ENCODE measurements at regions not wholly inside any gene's neighbourhood (a gene's known extent, or its start where the extent isn't known, plus 50 kb on each side); places are given as distances from the start of the nearest gene placed in this dataset.

DNA sequence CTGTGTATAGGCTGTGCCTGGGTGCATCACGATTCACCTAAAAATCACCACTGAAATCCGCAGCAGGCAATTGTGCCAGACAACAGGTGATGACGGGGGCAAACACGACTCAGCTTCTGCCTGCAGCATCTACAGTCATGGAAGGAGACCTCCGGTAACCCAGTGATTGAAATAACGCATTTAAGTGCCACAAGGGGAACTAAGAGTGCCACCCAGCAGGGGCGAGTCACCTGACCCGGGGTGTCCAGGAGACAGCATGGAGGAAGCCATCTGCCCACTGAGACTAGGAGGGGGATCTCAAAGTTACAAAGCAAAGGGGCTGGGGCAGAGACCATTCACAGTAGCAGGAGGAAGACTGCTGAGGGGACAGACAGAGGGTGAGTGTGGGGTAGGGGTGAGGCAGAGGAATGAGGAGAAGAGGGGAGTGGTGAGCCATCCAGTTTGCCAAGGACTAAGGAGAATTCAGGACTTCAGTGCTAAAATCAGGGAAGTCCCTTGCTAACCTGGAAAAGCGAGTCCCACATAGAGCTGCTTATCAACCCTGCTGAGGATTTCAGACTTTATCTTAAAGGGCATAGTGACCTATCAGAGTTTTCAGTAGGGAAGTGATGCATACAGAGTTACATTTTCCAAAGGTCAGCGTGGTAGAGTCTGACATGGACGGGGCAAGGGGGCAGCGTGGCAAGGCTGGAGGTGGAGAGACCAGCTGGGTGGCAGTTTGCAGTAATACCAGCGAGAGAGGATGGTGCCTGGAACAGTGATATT lies 256.7 kb upstream of the HES1 start:
- no peak for DNase-seq

DNA sequence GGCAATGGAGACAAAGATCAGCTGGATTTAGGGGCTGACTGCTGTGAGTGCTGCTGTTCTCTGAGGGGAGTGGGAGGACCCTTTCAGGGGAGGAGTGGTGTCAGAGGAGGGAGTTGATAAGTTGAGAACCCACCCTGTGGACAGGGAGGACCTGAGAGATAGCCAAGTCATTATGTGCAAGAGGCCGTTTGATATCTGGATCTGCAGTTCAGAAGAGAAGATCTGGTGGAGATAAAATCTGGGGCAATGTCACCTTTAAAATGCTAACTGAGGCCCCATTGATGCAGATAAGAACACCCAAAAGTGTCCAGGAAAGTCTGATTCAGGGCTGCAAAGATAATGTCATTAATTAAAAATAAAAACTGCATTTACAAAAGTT lies 256.1 kb upstream of the HES1 start:
- no peak for DNase-seq

DNA sequence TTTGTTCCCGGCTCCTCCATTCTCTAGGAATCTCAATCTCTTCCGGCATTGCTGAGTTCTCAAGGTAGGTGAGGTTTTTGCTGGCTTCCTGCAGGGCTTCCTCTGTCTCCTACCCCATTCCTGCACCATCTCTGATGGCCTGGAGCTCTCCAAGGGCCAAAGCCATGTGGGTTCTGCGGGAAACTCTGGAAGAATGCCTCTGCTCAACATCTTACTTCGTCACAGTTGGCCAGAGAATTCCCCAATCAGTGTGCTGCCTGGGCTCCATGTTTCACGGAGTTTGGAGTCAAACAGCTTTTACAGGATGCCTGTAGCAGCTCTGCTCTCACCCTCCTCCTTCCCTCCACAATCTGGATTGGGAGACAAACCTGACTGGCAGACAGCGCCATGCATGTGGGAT lies 253.9 kb upstream of the HES1 start:
- no peak for DNase-seq

DNA sequence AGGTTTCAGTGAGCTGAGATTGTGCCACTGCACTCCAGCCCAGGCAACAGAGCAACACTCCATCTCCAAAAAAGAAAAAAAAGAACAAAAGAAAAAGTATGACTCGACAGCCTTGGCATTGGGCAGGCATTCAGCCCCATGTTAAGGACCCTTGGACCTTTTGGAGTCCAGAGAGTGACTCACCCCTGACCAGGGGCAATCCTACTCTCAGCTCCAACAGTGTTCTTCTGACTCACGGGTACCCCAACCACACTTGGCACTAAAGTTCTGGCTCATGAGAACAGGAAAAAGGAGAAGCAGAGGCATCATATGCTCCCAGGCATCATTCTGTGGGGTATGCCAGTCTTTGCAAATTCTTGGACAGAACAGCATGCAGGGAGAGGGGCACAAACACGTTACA lies 252.4 kb upstream of the HES1 start:
- DNase-seq = no peak

DNA sequence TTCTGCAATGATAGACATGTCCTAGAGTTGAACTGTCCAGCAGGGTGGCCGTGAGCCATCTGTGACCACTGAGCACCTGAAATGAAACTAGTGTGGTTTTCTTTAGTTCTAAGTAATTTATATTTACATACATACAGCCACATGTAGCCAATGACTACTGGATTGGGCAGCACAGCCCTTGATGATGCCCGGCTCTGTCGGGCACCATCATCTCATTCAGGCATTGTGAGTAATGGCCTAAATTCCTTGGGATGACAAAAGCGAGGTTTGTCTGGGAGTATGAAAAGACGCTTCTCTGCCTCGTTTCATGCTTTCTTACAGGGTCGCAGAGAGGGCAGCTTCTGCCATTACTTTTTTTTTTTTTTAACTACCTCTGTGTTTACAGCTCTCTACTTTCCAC lies 251.9 kb upstream of the HES1 start:
- DNase-seq = no peak

DNA sequence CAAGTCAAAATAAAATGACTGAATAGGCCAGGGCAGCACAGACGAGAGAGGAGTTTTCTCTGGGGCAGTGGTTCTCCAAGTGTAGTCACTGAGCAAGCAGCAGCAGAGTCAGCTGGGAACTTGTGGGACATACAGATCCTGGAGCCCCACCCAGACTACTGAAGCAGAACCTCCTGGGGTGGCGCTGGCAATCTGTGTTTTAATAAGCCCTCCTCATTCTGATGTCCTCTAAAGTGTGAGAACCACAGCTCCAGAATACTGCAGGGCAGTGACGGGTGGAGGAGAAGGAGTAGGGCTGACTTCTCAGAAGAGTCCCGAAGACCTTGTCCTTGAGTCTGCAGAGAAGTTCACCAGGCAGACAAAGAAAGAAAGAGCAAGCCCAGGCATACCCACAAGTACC lies 251.3 kb upstream of the HES1 start:
- no peak for DNase-seq

DNA sequence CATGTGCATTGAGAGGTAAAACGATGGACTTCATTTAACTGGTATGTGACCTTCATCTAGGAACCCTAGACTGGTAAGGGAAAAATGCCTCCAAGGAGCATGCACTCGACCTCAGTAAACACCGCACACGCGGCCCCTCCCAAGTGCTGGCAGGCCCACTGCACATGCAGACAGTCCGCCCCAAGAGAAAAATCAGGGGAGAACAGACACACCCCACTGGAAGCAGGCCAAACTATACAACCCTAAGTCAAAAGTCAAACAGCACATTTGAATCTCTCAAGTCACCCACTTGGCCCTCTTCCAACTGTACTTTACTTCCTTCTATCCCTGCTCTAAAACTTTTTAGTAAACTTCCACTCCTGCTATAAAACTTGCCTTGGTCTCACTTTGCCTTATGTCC lies 250.1 kb upstream of the HES1 start:
- no peak for DNase-seq

DNA sequence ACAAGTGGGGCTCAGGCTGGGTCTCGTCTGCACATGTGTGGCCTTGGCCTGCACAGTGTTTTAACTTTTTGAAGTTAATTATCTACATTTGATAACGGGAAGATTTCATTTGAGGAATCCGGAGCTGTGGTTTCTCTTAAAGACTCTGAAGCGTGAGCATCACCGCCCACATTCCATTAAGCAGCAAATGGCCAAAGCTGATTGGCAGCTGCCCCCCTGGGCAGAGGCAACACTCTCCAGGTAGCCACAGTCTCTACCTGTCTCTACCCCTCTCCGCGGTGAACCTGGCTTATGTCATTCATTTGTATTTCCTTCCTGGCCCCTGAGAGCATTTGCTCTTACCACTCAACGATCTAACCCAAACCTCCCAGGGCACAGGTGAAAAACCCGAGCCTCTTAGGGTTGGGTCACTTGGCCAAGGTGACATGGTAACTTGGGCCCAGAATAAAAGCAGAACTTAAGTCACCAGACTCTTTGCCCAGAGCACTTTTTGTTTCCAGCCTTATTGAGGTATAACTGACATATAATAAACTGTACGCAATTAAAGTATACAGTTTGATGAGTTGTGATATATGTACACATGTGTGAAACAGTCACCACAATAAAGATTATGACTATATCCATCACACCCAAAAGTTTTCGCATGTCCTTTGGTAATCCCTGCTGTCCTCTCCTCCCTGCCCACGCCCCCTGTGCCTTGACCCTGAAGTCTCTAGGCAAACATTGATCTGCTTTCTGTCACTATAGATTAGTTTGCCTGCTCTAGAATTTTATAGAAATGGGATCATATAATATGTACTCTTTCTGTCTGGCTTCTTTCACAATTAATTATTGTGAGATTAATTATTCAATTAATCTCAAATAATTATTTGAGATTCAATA lies 245.7 kb upstream of the HES1 start:
- DNase-seq = no peak

DNA sequence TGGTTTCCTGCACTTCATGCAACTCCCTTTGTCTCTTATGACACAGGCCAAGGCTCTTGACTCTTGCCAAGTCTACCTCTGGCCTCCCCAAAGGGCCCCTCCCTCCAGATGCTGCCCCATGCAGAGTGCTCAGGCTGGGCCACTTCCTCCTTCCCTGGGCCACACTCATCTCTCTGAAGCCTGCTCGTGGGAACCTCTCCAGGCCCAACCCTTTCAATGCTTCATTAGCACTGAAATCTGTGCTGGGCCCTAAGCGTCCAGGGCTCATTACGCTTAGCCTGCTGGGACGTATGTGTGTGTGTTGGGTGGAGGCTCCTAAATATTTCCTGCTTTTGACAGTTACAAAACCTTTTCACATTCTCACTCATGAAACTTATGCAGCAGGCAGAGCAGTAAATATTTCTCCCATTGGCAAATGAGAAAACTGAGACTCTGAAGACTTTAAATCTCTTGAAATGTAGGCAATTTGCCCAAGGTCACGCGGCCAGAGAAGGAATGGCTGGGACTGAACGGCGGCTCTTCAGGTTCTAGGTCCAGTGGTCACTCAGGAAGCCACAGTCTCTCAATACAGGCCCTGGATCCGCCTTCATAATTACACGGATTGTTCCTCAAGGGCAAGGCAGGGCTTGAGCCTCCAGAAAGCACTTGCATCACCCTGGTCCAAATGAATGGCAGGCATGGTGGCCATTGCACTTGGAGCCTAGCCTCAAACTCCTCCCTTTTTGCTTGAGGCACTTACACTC lies 241.7 kb upstream of the HES1 start:
- peak; percentile 24 for DNase-seq

DNA sequence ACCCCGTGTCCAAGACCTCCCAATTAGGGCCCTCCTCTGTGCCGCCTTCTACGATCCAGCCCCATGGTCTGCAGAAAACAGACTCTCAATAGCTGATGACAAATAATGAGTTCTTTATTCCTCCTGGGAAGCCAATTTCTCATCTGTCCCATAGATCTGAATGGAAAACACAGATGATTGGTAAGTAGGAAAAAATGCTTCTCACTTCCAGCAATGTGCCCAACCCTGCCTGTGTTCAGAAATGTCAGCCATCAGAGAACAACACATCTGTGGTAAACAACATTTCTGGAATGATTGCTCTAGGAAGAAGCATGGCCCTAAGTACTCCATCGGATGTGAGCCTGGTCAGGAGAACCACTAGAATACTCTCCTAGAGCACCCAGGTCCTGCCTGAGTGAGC lies 240.5 kb upstream of the HES1 start:
- DNase-seq = no peak

DNA sequence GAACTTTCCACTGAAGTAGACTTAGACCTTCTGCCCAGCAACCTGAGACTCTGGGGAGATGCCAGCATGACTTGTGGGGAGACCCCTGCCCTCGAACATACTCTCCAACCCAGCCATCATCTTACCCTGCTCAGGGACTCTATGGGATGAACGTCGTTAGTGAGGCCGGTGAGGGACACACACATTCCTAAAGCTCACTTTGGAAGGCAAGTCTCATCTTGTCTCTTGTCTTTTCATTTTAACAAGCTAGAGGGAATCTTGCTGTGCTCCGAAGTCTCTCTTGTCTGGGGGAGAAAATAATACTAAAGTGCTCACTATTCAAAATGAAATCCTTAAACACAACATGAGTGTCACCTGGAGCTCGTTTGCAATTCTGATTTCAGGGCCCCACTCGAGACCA lies 239.5 kb upstream of the HES1 start:
- no peak for DNase-seq

DNA sequence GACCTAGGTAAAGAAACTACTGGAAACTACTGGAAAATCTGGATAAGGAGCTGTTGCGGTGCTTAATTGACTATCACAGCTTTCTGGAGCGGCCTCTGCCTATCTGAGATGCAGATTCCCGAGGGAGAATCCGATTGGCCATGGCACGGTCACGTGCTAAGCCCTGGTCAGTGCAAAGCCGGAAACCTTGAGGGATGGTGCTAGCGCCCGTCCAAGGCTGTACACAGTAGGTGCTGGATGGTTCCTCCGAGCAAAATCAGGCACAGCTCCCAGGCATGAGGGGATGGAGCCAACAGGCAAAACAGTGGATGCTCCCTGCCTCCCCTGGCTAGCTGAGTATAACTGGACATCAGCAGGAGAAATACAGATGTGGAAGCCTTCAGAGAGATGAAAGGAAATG lies 238.7 kb upstream of the HES1 start:
- DNase-seq = no peak

DNA sequence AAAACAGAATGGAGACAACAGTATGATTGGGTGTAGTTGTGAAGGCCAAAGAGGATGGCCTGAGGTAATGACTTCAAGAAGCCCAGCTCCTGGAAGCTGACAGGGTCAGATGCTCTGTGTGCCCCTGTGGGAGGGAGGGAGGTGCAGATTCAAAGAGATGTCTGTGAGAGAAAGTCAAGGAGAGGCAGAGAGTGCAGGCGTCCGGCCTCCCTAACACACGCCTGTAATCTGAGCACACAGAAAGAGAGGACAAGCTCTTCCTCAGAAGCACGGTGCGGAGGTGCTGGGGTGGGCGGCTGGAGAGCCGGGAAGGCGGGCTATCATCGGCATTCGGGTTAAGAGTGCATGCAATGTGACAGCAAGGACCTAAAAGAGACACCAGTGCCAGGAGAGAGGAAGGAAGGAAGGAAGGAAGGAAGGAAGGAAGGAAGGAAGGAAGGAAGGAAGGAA lies 238.2 kb upstream of the HES1 start:
- no peak for DNase-seq

DNA sequence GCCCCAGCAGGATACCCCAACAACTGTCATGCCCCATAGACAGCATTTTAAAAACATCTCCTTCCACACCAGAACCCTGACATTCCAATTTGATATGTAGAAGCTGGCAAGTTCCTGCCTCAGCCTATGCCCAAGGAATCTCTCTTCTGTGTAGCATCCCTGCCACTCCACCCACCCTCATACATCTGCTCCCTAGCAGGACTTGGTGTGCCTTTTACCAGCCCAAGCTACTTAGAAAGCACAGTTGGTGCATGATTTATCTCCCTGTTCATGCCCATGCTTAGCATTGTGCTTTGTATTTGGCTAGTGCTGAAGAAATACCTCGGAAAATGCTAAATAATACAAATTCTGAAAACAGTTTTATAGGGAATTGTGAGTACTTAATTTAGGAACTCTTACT lies 236.9 kb upstream of the HES1 start:
- DNase-seq = no peak

DNA sequence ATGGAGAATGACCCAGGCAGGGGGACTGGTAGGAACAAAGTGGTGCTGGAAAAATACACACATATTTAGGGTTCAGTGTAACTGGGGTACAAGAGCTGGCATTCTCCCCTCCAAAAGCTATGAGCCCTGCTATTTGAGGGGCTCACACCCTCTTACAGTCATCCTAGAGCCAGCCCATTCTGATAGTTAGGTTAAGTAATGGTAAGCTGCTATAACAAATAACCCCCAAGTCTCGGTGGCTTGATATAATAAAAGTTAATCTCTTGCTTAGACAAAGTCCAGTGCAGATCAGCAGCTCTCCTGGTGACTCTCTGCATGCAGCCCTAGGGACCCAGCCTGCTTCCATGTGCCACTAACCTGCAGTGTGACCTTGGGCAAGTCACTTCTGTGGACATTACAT lies 234.9 kb upstream of the HES1 start:
- DNase-seq = no peak

DNA sequence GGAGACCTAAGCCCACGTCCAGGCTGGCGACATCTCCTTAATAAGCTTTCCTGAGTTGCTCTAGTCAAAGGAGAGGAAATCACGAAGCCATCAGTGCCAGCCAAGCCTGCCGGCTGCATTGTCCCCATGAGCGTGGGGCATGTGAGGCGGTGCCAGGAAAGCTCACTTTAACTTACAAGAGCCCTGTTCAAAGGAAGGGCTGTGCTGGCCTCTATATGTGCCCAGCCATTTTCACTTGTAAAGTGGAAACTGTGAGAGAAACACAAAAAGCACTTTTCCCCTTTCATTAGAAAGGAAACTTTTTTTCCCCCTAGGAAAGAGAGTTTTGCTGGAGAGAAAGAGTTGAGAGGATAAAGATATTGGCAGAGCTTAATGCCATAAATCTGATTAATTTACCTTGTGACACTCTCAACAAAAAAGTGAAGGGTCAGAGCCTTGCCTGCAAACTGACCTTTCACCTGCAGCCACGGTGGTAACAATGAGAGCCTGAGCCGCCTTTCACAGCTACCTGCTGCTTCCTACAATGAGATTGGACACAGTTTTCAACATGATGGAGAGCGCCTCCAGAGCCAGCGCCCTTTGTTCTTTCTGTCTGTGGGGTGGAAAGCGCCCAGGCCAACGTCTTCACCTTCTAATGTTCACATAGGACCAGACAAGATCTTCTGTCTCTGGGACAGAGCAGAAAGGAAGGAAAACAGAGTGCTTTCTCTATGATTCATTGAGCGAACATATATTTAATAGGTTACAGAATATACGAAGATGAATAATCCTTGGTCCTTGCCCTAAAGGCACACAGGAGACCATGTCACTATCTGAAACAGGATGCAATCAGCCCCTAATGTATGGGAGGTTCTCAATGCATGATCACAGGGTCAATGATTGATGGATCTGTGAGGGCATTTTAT lies 233.1 kb upstream of the HES1 start:
- no peak for DNase-seq

DNA sequence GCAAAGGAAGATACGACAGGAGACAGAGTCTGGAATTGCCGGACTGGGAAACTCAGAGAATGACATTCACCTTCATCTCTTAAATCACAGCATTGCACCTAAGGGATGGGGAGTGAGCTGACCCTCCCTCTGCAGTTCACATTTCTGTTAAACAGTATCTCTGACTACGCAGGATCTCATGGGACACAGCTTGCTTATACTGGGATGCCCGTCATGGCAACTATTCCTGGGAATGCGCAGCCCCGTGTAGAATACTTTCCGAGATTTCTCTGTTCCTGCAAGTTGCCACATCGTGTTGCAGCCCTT lies 232.5 kb upstream of the HES1 start:
- DNase-seq = no peak

DNA sequence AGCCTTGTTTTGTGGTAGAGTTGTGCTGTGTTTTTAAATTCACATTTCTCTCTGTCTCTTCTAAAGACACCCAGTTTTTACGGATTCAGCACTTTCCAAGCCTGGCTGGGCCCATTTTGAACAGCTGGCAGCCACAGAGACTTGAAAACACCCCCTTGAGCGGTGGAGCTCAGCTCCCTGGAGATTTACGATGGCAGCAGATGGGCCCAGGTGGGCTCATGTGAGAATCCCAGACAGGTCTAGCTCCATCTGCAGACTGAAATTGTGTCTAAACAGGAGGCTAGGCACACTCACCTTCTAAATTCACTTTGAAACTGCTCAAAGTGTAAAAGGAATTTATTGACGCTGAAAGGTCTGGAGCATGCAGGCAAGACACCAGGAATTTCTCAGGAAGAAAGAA lies 232.0 kb upstream of the HES1 start:
- no peak for DNase-seq

DNA sequence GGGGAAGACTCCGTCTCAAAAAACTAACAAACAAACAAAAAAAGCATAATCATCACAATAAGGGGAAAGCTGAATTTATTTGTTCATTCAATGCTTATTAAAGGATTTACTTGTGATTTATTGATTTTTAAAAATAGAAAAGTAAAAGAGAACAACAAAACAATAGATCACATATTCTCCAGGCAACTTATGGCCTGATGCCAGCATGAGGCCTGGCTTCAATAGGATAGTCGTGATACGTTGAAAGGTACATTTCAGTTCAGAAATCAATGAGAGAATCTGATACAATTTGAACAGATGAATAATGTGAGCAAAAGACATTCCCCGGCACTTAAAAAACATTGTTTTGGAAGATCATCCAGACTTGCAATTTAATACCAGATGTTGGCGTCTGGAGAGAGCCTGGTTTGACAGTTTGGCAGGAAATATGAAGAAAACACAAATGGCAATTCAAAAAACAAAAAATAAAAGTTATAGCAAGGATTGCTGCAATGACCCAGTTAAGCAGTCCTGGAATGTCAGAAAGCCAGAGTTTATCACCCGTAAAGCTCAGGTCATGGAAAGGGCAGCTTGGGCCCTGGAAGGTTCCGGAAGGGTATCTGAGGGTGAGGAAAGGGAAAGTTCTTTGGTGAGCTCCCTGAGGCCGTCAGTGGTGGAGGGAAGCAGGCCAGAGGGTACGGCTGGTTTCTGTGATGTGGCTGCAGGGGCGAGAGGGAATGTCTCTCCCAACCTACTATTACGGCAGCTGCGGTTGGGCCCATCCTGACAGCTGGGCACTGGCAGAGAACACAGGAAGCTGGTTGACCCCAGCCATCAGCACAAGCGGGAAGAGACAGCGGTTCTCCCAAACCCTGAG lies 230.2 kb upstream of the HES1 start:
- no peak for DNase-seq

DNA sequence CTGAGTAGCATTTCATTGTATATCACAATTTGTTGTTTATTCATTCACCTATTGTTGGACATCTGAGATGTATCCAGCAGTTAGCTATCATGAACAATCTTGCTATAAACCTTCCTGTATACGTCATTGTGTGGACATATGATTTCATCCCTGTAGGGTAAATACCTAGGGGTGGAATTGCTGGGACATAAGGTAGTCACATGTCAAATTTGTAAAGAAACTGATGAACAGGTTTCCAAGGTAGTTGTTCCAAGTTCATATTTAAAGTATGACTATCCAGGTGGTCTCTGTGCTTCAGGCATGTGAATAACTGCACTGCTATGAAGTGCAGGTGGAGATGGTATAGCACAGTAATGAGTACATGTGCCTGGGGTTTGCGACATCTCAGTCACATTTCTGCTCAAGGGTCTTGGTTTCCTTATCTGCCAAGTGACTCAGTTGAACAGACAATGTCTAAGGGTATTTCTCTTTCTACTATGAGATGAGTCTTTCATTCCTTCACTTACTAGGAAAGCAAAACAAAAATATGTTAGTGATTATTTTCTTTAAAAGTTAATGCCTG lies 229.0 kb upstream of the HES1 start:
- no peak for DNase-seq

DNA sequence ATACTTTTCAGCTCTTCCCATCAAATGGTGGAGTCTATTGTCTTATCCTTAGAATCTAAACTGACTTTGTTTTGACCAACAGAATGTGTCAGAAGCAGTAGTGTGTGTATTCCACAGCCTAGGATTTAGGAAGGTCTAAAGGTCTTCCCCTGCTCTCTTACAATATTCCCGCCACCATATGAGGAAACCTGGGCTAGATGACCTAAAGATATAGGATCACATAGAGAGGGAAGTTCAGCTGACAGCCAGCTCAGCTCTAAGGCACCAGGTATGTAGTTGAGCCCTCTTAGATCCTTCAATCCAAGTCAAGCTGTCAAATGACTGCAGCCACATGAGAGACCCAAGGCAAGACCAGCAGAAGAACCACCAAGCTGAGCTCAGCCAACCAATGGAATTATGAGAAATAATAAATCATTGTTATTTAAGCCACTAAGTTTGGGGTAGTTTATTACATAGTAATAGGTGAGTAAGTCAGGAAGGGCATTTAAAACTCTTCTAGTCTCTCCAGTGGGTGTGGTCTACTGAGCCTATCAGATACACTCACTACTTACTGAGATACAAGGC lies 227.7 kb upstream of the HES1 start:
- no peak for DNase-seq

Measured in NCI-H2029 (cell line).